Fibroblast of peridontal ligament (primary cell): ENCODE measurements at regions not wholly inside any gene's neighbourhood (a gene's known extent, or its start where the extent isn't known, plus 50 kb on each side); places are given as distances from the start of the nearest gene placed in this dataset.
"Not testable (repeated sequence)": the region's sequence is repeated elsewhere in the genome, so short reads cannot be mapped to it uniquely, and the experiment has no call there.

Experiments
- DNase-seq: peaks from one replicate; pipeline ENCODE4 v3.0.0-alpha.2; 2010; ENCODE audit errors: extremely low read depth

GRCh38 chr2:61774351-61774750, 79.5 kb downstream of the FAM161A start:
- no peak for DNase-seq

DNA sequence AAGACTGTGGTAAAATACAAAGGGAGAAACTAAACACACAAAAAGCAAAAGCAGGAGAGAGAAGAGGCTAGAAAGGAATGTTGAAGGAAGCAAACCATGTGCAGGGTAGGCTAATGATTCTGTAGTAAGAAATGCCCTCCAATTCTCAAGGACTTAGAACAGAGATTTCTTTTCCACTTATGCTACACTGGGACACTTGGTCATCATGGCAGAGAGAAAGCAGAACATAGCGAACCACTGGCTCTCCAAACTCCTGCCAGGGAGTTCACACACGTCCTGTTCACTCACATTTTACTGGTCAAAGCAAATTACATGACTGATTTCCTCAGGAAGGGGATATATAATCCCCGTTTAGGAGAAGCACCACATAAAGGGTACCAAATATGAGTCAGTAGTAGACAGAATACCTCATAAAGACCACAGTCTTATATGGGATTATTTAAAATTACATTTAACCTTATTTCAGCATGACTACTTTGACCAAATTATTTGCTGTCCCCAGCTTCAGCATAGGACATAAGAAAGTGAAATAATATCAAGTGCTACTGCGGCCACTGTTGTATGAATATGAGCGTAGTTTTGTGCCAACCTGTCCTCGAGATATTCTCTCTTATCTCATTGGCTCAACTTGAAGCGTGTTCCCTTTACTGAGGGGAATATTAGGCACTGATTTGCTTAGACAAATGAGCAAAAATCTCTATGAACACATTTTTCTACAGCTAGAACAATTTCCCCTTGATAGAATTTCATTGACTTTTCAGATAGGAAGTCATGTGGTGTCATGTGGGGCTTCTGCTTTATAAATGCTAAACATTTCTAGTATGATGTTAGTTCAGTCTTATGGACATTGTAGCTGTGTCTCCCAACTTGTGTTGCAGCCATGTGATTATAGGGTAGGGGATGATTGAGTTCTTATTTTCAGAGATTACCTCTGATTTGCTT, 81.7 kb downstream of the FAM161A start:
- no peak for DNase-seq

- DNase-seq, result peak; percentile 21
These were observed 83.1 kb downstream of the FAM161A start for GRCh38 chr2:61770746-61771145.

GRCh38 chr2:61770298-61770697, 83.6 kb downstream of the FAM161A start:
- DNase-seq, result no peak

- DNase-seq, result no peak
These were observed 84.7 kb downstream of the FAM161A start for GRCh38 chr2:61769093-61769675.

- peak; percentile 98 for DNase-seq
These were observed 89.6 kb downstream of the FAM161A start for GRCh38 chr2:61764035-61764800.

GRCh38 chr2:61763605-61764034, 90.2 kb downstream of the FAM161A start:
- peak; percentile 88 for DNase-seq

GRCh38 chr2:61762292-61762691, 91.6 kb downstream of the FAM161A start:
- no peak for DNase-seq

- peak; percentile 77 for DNase-seq
These were observed 94.1 kb downstream of the FAM161A start for GRCh38 chr2:61759718-61760117.

GRCh38 chr2:61759005-61759404, 94.9 kb downstream of the FAM161A start:
- peak; percentile 98 for DNase-seq

- DNase-seq, result no peak
These were observed 95.7 kb downstream of the FAM161A start for GRCh38 chr2:61758159-61758558.

- no peak for DNase-seq
These were observed 100.3 kb downstream of the FAM161A start for GRCh38 chr2:61753512-61753911.

DNA sequence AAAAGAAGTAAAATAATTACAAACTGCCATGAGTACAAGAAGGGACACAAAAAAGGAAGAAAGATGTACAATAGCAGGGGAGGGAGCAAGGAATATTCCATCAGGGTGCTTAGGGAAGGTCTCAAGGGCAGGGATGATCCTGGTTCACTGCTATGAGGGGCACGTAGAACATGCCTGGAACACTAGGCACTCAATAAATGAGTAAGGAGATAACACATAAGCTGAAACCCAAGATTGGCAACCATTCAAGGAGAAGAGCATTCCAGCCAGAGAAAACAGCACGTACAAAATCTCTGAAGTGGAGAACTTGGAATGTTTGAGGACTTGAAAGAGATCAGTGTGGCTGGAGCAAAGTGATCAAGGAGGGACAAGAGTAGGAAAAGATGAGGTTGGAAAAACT, 103.2 kb downstream of the FAM161A start:
- DNase-seq, result peak; percentile 22

DNA sequence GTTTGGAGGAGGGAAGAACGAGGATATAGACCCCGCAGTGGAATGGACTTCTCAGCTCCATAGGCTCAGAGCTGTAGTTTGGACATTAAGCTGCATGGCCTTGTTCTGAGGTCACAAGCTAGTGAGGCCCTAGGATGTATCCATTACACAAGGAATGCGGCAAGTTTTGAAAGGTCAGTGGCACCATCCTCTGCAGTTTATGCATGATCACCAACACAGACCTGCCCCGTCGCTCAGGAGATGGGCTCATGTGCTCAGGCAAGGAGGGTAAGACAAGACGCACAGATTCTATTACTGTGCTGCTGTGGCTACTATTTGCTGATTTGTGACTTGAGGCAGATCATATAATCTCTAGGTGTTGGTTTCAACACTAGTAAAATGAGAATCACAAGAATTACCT, 110.9 kb downstream of the FAM161A start:
- no peak for DNase-seq

DNA sequence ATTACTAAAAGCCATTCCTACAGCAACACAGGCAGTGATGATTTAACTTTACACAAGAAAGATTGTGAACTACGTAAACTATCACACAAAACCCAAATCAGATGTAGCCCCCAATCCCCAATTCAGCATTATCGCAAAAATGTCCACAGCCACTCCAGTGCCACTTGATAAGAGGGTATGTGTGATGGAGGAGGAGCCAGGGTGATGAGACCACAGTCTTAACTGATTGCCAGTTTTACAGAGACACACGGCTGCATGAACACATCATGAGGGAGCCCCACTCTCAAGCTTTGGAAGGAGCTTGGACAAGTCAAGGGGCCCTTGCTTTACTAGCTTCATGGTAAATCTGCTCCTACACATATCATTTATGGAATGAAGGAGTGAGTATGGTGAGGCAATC, 116.0 kb downstream of the FAM161A start:
- DNase-seq, result no peak

DNA sequence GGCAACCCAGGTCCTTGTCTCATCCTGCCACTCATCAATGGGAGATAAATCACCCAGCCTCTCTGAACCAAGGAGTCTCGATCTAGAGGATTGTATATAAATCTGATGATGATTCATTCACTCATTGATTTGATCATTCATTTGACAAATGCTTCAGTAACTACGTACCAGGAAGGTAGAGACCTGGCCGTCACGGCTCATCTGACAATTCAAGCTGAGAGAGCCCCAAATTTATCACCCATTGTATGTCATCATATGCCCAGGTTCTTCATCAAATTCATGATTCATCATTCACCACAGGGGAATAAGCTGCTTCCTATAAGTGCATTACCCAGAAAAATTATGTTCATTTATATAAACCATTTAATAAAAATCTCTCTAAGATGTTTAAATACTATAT, 116.9 kb downstream of the FAM161A start:
- DNase-seq, result no peak

DNA sequence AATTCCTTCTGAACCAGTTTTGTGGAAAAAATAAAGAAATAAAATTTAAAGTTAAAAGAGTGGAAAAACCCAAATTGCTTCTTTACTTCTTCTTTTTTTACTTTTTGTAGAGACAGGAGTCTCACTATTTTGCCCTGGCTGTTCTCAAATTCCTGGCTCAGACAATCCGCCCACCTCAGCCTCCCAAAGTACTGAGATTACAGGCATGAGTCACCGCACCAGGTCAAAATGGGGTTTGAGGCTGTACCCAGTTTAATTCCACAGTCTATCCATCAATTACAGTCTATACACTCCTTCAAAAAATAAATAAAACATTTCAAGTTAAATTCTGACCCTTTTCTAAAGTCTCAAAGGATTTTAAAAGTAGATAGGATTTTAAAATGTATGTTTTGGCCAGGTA, 120.3 kb downstream of the FAM161A start:
- DNase-seq, result no peak

DNA sequence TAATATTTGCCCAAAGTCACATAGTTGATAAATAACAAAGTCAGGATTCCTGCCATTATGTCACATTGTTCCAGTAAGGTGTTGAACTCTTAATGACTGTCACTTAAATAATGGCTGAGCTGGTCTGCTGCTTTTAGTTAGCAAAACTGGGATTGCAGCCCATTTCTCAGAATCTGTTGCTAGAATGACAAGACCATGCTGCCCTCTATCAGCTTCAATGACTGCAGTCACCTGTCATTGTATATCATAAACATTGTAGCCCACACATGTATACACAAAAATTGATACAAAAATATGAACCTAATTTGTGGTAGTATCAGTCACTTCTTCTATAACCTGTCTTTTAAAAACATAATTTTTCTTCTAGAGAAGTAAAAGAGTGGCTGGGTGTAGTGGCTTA, 121.1 kb downstream of the FAM161A start:
- no peak for DNase-seq

- peak; percentile 9 for DNase-seq
These were observed 126.1 kb downstream of the FAM161A start for GRCh38 chr2:61727746-61728145.

DNA sequence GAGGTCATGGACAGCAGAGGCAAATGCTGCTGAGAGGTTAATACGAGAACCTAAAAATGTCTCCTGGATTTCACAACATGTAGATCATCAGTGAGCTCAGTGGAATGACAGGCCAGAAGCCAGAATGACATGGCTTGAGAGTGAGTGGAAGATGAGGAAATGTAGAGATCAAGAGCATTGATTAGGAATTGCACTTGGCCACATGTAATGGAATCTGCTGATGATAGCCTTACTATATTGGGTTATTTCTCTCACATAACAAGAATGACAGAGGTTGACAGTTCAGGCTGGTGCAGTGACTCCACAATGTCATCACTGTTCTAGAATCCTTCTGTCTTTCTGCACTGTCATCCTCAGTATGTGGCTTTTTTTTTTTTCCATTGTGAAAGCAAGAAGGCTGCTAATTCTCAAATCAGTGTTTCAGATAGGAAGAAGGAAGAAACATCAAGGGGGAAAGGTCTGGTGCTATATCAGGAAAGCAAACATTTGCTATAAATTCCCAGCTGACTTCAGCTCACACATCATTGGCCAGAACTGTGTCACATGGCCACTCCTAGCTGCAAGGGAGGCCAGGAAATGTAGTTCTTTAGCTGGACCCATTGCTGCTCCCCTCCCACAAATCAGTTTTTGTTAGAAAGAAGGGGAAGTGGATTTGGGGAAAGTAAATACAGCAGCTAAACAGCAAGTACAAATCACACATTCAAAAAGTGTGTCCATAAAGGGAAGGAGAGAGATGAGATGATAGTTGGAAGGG, 127.2 kb downstream of the FAM161A start:
- no peak for DNase-seq

- not testable (repeated sequence) for DNase-seq
These were observed 130.5 kb downstream of the FAM161A start for GRCh38 chr2:61723364-61723763.

DNA sequence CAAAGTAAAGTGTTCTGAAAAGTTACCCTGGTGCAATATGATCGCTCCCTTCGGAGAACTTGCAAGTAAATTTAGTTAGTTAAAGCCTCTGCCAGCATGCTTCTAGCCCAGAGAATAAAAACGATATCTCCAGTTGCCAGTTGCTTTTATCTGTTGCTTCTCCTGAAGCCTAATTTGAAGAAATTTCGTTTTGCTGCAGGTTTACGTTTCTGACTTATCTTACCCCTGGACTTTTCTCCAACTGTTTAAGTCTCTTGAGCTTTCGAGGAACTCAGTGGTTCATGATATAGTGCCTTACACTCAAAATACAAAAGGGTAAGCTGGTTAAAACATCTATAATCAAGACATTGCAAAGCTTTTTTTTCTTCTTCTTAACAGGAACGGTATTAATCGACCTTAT, 131.1 kb downstream of the FAM161A start:
- peak; percentile 12 for DNase-seq
